ENCODE measurements at regions not wholly inside any gene's neighbourhood (a gene's known extent, or its start where the extent isn't known, plus 50 kb on each side); places are given as distances from the start of the nearest gene placed in this dataset.
A peak's percentile ranks its signal among the peaks of the same experiment; 100 is the strongest.

GRCh38 chr2:46846536-46846935 is 69.1 kb downstream of the MCFD2 start:
- DNase-seq (ENCODE audit: low read depth): peak; percentile 49
- TF ChIP-seq CTCF (conservative IDR thresholded peaks at IDR 0.05; ENCODE audit: low read depth, low read length): no peak
- no peak overlapping the region for H3K4me3 ChIP-seq (ENCODE audit: low read depth, low read length)

- no peak for TF ChIP-seq CTCF (conservative IDR thresholded peaks at IDR 0.05; ENCODE audit: low read depth, low read length)
- H3K4me3 ChIP-seq (ENCODE audit: low read depth, low read length): no peak overlapping the region
- DNase-seq (ENCODE audit: low read depth): no peak
Observed at GRCh38 chr2:46845542-46846486, 69.8 kb downstream of the MCFD2 start.

- no peak for DNase-seq (ENCODE audit: low read depth)
Observed at GRCh38 chr2:46844443-46844842, 71.2 kb downstream of the MCFD2 start.

GRCh38 chr2:46844034-46844433 is 71.6 kb downstream of the MCFD2 start:
- H3K4me3 ChIP-seq (ENCODE audit: low read depth, low read length): no peak overlapping the region
- no peak for TF ChIP-seq CTCF (conservative IDR thresholded peaks at IDR 0.05; ENCODE audit: low read depth, low read length)
- no peak for DNase-seq (ENCODE audit: low read depth)

More at GRCh38 chr2:46844443-46844842, 71.2 kb downstream of the MCFD2 start:
- no peak overlapping the region for H3K4me3 ChIP-seq (ENCODE audit: low read depth, low read length)
- no peak for TF ChIP-seq CTCF (conservative IDR thresholded peaks at IDR 0.05; ENCODE audit: low read depth, low read length)

- DNase-seq (ENCODE audit: low read depth): no peak
- H3K4me3 ChIP-seq (ENCODE audit: low read depth, low read length): no peak overlapping the region
- TF ChIP-seq CTCF (conservative IDR thresholded peaks at IDR 0.05; ENCODE audit: low read depth, low read length): no peak
Observed at GRCh38 chr2:46843316-46843715, 72.3 kb downstream of the MCFD2 start.

- DNase-seq (ENCODE audit: low read depth): no peak
- TF ChIP-seq CTCF (conservative IDR thresholded peaks at IDR 0.05; ENCODE audit: low read depth, low read length): no peak
- no peak overlapping the region for H3K4me3 ChIP-seq (ENCODE audit: low read depth, low read length)
Observed at GRCh38 chr2:46842876-46843275, 72.7 kb downstream of the MCFD2 start.

GRCh38 chr2:46841621-46842020 is 74.0 kb downstream of the MCFD2 start:
- DNase-seq (ENCODE audit: low read depth): peak; percentile 15
- TF ChIP-seq CTCF (conservative IDR thresholded peaks at IDR 0.05; ENCODE audit: low read depth, low read length): no peak
- no peak overlapping the region for H3K4me3 ChIP-seq (ENCODE audit: low read depth, low read length)
